22Rv1 (cell line): ENCODE measurements at regions not wholly inside any gene's neighbourhood (a gene's known extent, or its start where the extent isn't known, plus 50 kb on each side); places are given as distances from the start of the nearest gene placed in this dataset.

ENCODE experiments used
- H3K27ac ChIP-seq: fragments of 450-650 bp; 2 replicates; pipeline ENCODE4 v1.5.1; 2017
- ZFX ChIP-seq: fragments of 450-650 bp; IDR thresholded peaks from 2 replicates; pipeline ENCODE4 v1.6.1; 2017; ENCODE audit warnings: antibody characterized with exemption, borderline replicate concordance
- TF ChIP-seq, protein P1 (sequence below): fragments of 450-650 bp; IDR thresholded peaks from 2 replicates; pipeline ENCODE4 v1.5.1; 2017; ENCODE audit warnings: mild to moderate bottlenecking

GRCh38 chrX:39638526-39638925, 459.2 kb downstream of the BCOR start:
- TF ChIP-seq ZFX: no peak
- TF ChIP-seq, protein P1, sequence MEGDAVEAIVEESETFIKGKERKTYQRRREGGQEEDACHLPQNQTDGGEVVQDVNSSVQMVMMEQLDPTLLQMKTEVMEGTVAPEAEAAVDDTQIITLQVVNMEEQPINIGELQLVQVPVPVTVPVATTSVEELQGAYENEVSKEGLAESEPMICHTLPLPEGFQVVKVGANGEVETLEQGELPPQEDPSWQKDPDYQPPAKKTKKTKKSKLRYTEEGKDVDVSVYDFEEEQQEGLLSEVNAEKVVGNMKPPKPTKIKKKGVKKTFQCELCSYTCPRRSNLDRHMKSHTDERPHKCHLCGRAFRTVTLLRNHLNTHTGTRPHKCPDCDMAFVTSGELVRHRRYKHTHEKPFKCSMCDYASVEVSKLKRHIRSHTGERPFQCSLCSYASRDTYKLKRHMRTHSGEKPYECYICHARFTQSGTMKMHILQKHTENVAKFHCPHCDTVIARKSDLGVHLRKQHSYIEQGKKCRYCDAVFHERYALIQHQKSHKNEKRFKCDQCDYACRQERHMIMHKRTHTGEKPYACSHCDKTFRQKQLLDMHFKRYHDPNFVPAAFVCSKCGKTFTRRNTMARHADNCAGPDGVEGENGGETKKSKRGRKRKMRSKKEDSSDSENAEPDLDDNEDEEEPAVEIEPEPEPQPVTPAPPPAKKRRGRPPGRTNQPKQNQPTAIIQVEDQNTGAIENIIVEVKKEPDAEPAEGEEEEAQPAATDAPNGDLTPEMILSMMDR: no peak
- no peak overlapping the region for H3K27ac ChIP-seq

DNA sequence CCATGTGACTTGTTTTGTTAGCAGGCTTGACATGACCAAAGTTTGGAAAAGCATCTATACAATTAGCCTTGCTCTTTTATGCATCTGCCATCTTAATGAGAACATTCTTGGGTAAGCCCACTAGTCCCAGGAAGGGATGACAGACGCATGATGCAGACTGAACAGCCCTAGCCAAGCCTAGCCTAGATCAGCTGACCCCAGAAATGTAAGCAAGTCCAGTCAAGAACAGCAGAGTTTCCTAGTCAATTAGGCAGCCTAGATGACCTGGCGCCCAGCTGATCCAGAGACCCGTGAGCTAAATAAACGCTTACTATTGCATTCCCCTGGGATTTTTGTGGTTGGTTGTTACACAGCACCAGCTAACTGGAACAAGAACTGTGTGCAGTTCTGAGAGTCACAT, 457.9 kb downstream of the BCOR start:
- TF ChIP-seq, protein P1: no peak
- no peak for TF ChIP-seq ZFX
- H3K27ac ChIP-seq: no peak overlapping the region

DNA sequence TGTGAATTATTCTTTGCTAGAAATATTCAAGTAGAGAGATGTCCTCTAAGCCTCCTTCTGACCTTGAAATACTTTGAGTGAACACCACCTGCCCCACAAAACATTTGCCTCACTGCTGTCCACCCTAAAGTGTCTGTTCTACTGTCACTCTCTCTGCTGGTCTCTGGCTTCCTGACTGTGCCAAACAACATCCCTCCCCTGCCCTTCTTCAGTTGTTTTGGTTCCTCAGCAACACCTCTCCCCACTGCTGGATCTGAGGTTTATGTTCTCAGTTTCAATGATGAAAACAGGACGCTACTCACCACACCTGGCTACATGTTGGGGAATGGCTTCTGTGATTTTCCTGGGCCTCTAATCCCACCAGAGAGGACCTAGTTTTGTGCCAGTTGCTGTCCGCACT, 456.9 kb downstream of the BCOR start:
- TF ChIP-seq, protein P1: no peak
- TF ChIP-seq ZFX: no peak
- no peak overlapping the region for H3K27ac ChIP-seq

DNA sequence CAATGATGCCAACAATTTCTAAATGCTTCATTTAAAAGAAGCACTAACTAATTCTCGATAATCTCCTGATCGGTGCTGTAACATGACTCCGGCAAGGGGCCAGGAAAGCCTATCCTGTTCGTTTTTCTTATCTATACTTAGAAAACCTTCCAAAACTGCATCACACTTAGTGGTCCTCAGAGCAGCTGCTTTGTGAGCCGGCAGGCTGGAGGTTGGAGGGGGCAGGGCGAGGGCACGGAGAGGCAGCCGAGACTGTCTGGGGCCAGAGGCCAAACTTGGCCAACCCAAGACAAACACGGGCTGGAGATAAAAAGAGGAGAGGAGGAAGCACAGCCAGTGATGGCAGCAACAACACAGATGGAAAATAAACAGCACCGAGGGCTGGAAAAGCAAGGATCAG, 455.7 kb downstream of the BCOR start:
- no peak for TF ChIP-seq ZFX
- TF ChIP-seq, protein P1: no peak

GRCh38 chrX:39643550-39643949, 454.2 kb downstream of the BCOR start:
- no peak for TF ChIP-seq ZFX
- TF ChIP-seq, protein P1: no peak
- H3K27ac ChIP-seq: no peak overlapping the region

More for the DNA sequence above, 455.7 kb downstream of the BCOR start:
- no peak overlapping the region for H3K27ac ChIP-seq

GRCh38 chrX:39645178-39645895, 452.4 kb downstream of the BCOR start:
- no peak overlapping the region for H3K27ac ChIP-seq
- TF ChIP-seq ZFX: no peak
- TF ChIP-seq, protein P1: no peak

- H3K27ac ChIP-seq: no peak overlapping the region
- no peak for TF ChIP-seq ZFX
- TF ChIP-seq, protein P1: no peak
Measured at GRCh38 chrX:39648548-39649254, 449.1 kb downstream of the BCOR start.
